K562 (cell line): ENCODE measurements at regions not wholly inside any gene's neighbourhood (a gene's known extent, or its start where the extent isn't known, plus 50 kb on each side); places are given as distances from the start of the nearest gene placed in this dataset.

Experiments
- ATAC-seq: fragments of 200-7000 bp; cut with Tn5 transposase; 3 replicates; pipeline ENCODE4 v1.9.1; 2020; ENCODE audit warnings: moderate library complexity
- BruUV-seq: library from RNA; stranded (reverse); fragments of 400-500 nt; replicated peaks from 2 replicates; lab custom pipeline; 2021; lab: Mats Ljungman, UMichigan
- CTCF ChIA-PET: fragments of 300-600 bp; formaldehyde crosslinking; extraction: SDS; loops from one replicate; lab custom pipeline; 2021; ENCODE audit warnings: low intra/inter-chr PET ratio; lab: Yijun Ruan, JAX
- POLR2A ChIA-PET: fragments of 300-600, 350-650 bp; sonication (Branson Sonifier 250); formaldehyde crosslinking; extraction: SDS; loops from one replicate; lab custom pipeline; 2021; ENCODE audit warnings: antibody characterized with exemption, inconsistent platforms; lab: Yijun Ruan, JAX
- DNase-seq, 4 experiments: peaks; one replicate each; pipeline versions ENCODE4 v3.0.0 to v3.0.0-alpha.2; 2011 to 2018; ENCODE audit warnings: low spot score in 3 of 4, mixed read lengths in 3 of 4; ENCODE audit errors: extremely low read depth in 1 of 4
- FAIRE-seq: peaks from 2 replicates; lab custom pipeline; 2011; peaks lifted over from hg19 to GRCh38; lab: Jason Lieb, UNC
- H2AFZ ChIP-seq: 2 replicates; pipeline ENCODE4 v1.6.0; 2011; ENCODE audit warnings: low read depth, low read length, control low read depth, inconsistent platforms
- H3K27ac ChIP-seq: fragments of 200-600 bp; 3 replicates; pipeline ENCODE4 v1.8.0; 2011; ENCODE audit warnings: low read depth, mild to moderate bottlenecking, control low read depth, inconsistent platforms, low read length, moderate library complexity, mixed read lengths; ENCODE audit errors: extremely low read depth
- H3K27me3 ChIP-seq, 2 experiments: fragments of 300-600 bp in 1 of 2; 2 replicates in 1 of 2; 3 replicates in 1 of 2; pipeline versions ENCODE4 v1.6.0 to v1.8.0; 2011; ENCODE audit warnings: inconsistent platforms in 2 of 2, low read length in 2 of 2, mild to moderate bottlenecking in 1 of 2, mixed read lengths in 1 of 2, moderate library complexity in 1 of 2; ENCODE audit not compliant: control insufficient read depth in 2 of 2, insufficient read depth in 2 of 2
- H3K36me3 ChIP-seq: fragments of 300-600 bp; 3 replicates; pipeline ENCODE4 v1.8.0; 2011; ENCODE audit warnings: mild to moderate bottlenecking, low read length, inconsistent platforms; ENCODE audit not compliant: control insufficient read depth, insufficient read depth
- H3K4me1 ChIP-seq, 2 experiments: fragments of 200-600 bp in 1 of 2; replicated peaks in 1 of 2; 2 replicates in 1 of 2; 3 replicates in 1 of 2; pipeline versions ENCODE4 v1.5.1 to v1.8.0; 2011; ENCODE audit warnings: inconsistent platforms in 2 of 2, low read length in 2 of 2, mild to moderate bottlenecking in 1 of 2, mixed read lengths in 1 of 2, moderate library complexity in 1 of 2; ENCODE audit not compliant: control insufficient read depth in 2 of 2, insufficient read depth in 2 of 2
- H3K4me2 ChIP-seq: 2 replicates; pipeline ENCODE4 v1.6.1; 2011; ENCODE audit warnings: low read length, control low read depth, inconsistent platforms, mixed read lengths; ENCODE audit not compliant: insufficient read depth
- H3K4me3 ChIP-seq: fragments of 200-600 bp; sonication (generic), shearing (Covaris generic); 2 replicates; pipeline ENCODE4 v1.5.1; 2016; ENCODE audit warnings: control low read depth, inconsistent platforms
- H3K79me2 ChIP-seq: fragments of 200-600 bp; 3 replicates; pipeline ENCODE4 v1.8.0; 2011; ENCODE audit warnings: low read length, inconsistent platforms; ENCODE audit not compliant: control insufficient read depth, insufficient read depth
- H3K9ac ChIP-seq, 2 experiments: 2 replicates each; pipeline versions ENCODE4 v1.6.0 to v1.6.1; 2011; ENCODE audit warnings: low read depth in 2 of 2, low read length in 2 of 2, control low read depth in 1 of 2, inconsistent platforms in 1 of 2, mild to moderate bottlenecking in 1 of 2, mixed read lengths in 1 of 2; ENCODE audit not compliant: insufficient read depth in 1 of 2
- H3K9me1 ChIP-seq: one replicate; pipeline ENCODE4 v1.6.0; 2011; ENCODE audit warnings: inconsistent platforms, mild to moderate bottlenecking, low read length, moderate library complexity; ENCODE audit not compliant: control insufficient read depth, insufficient read depth
- H3K9me3 ChIP-seq: replicated peaks from 2 replicates; pipeline ENCODE4 v1.5.1; 2011; ENCODE audit warnings: low read depth, low read length, inconsistent platforms; ENCODE audit not compliant: control insufficient read depth, insufficient read depth
- H4K20me1 ChIP-seq: replicated peaks from 2 replicates; pipeline ENCODE4 v1.6.1; 2011; ENCODE audit warnings: low read length, inconsistent platforms, mixed read lengths; ENCODE audit not compliant: control insufficient read depth, insufficient read depth
- BRD9 ChIP-seq: fragments of 450-650 bp; IDR thresholded peaks from 2 replicates; pipeline ENCODE4 v1.6.1; 2018; ENCODE audit warnings: low read depth; ENCODE audit not compliant: partially characterized antibody
- CBX5 ChIP-seq: IDR thresholded peaks from 2 replicates; pipeline ENCODE4 v1.6.1; 2014; ENCODE audit warnings: low read depth, borderline replicate concordance
- FOXA1 ChIP-seq: fragments of 450-650 bp; IDR thresholded peaks from 2 replicates; pipeline ENCODE4 v1.6.1; 2016; ENCODE audit warnings: mild to moderate bottlenecking, borderline replicate concordance
- FOXM1 ChIP-seq, 2 experiments: fragments of 450-650 bp in 1 of 2; sonication (generic) in 1 of 2; formaldehyde crosslinking in 1 of 2; IDR thresholded peaks; 2 replicates each; pipeline versions ENCODE4 v1.6.1 to v1.9.0; 2017 to 2022; ENCODE audit warnings: low read depth in 2 of 2, mild to moderate bottlenecking in 2 of 2, missing genetic modification reagents in 1 of 2, moderate library complexity in 1 of 2
- GATAD2A ChIP-seq: fragments of 450-650 bp; IDR thresholded peaks from 2 replicates; pipeline ENCODE4 v1.6.1; 2017
- GTF2A2 ChIP-seq: IDR thresholded peaks from 2 replicates; pipeline ENCODE4 v1.6.1; 2016; ENCODE audit warnings: mild to moderate bottlenecking, missing genetic modification characterization, missing compliant biosample characterization
- NCOA2 ChIP-seq, 2 experiments: fragments of 450-650 bp; IDR thresholded peaks; 2 replicates each; pipeline ENCODE4 v1.6.1; 2018; ENCODE audit warnings: mild to moderate bottlenecking in 2 of 2, moderate library complexity in 1 of 2; ENCODE audit not compliant: partially characterized antibody in 2 of 2
- POU5F1 ChIP-seq: fragments of 150-350 bp; IDR thresholded peaks from 2 replicates; pipeline ENCODE4 v1.6.1; 2014; ENCODE audit warnings: borderline replicate concordance, low read length, low read depth, mild to moderate bottlenecking; ENCODE audit not compliant: partially characterized antibody
- RFX1 ChIP-seq: fragments of 450-650 bp; IDR thresholded peaks from 2 replicates; pipeline ENCODE4 v1.6.1; 2016; ENCODE audit warnings: mild to moderate bottlenecking, moderate library complexity
- SP2 ChIP-seq: IDR thresholded peaks from 2 replicates; pipeline ENCODE4 v1.6.1; 2011; ENCODE audit warnings: mild to moderate bottlenecking, low read depth, low read length, moderate library complexity; ENCODE audit not compliant: poor library complexity, severe bottlenecking; ENCODE audit errors: extremely low read depth
- TSC22D4 ChIP-seq: fragments of 450-650 bp; IDR thresholded peaks from 2 replicates; pipeline ENCODE4 v1.6.1; 2016; ENCODE audit warnings: missing genetic modification characterization, missing biosample characterization, control low read depth
- ZNF24 ChIP-seq: fragments of 450-650 bp; IDR thresholded peaks from 2 replicates; pipeline ENCODE4 v1.6.1; 2016
- ZNF766 ChIP-seq: fragments of 200-800 bp; sonication (Bioruptor generic); conservative IDR thresholded peaks from 2 replicates; pipeline ENCODE4 v1.6.1; 2016; ENCODE audit warnings: missing genetic modification characterization, missing compliant biosample characterization
- WGBS: fragments of 100-300 bp; shearing (Covaris generic); methylation state at CpG from one replicate; pipeline ENCODE4 v1.1.6; 2016; ENCODE audit warnings: low coverage, mixed read lengths; ENCODE audit not compliant: insufficient coverage; ENCODE audit errors: missing lambda C conversion rate; 5-methylcytosine and 5-hydroxymethylcytosine counted together
- in situ Hi-C: fragments of 300-500 bp; cut with MboI; formaldehyde crosslinking; loops from 4 replicates; pipeline ENCODE4 v1.15.0; 2018; ENCODE audit warnings: inconsistent platforms, mixed read lengths
- intact Hi-C: fragments of 100-400 bp; cut with micrococcal nuclease; formaldehyde crosslinking; loops from 2 replicates; pipeline ENCODE4 v1.14.2; 2022
- TF ChIP-seq, protein P1 (sequence below): IDR thresholded peaks from 2 replicates; pipeline ENCODE4 v1.6.1; 2014; ENCODE audit warnings: antibody characterized with exemption
- TF ChIP-seq, protein P2 (sequence below): fragments of 250-450 bp; sonication (Bioruptor Pico); IDR thresholded peaks from 2 replicates; pipeline ENCODE4 v1.4.0; 2020
- TF ChIP-seq, protein P3 (sequence below): fragments of 250-450 bp; sonication (Bioruptor Pico); IDR thresholded peaks from 2 replicates; pipeline ENCODE4 v1.8.0; 2021; ENCODE audit warnings: mild to moderate bottlenecking, moderate library complexity

DNA sequence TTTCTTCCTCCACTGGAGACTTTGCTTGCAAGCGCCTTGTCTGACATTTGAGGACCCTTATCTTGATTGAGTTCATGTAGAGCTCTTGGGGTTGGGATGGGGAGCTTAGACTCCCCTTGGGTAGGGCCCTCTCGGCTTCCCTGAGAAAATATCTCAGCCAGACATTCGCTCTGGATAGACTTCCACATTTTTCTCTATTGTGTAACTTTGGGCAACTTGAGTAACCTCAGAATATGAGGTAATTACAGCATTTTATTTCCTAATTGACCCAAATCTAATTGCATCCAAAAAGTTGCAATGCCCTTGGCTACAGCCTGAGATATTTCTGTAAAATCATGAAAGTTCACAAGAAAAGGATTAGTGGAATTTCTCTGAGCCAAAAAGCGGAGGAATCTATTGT, 102.8 kb upstream of the MXRA5 start:
- CTCF ChIA-PET: no interaction called here
- Histone ChIP-seq H3K4me1 (no peaks in the 10 kb centered on the region), H3K9me1 (no peaks in the 10 kb centered on the region), H3K9me3 (no peaks in the 10 kb centered on the region), H3K9ac (no peak overlapping the region), H3K36me3 (no peaks in the 10 kb centered on the region), H3K27ac (no peak overlapping the region), H2AFZ (no peak overlapping the region), H3K27me3 (no peaks in the 10 kb centered on the region), H3K4me2 (no peak overlapping the region), H4K20me1 (no peaks in the 10 kb centered on the region), H3K79me2 (no peaks in the 10 kb centered on the region), H3K4me3 (no peak overlapping the region)
- intact Hi-C loops (no loop called here), in situ Hi-C loops (no loop called here)
- WGBS: 0% methylated on average over 4 of the region's 4 CpGs
- no TSS peak for BruUV-seq
- no peak for FAIRE-seq
- no peak for DNase-seq
- no peak for ATAC-seq
- POLR2A ChIA-PET: no interaction called here
- TF ChIP-seq GATAD2A (no peak), FOXM1 (IDR thresholded peaks at IDR 0.05; ENCODE audit: low read depth) (no peak), FOXM1 (CRISPR knock-in tag; IDR thresholded peaks at IDR 0.05; ENCODE audit: low read depth) (no peak), FOXA1 (no peak), BRD9 (no peak), CBX5 (no peak), NCOA2 (IDR thresholded peaks at IDR 0.05; ENCODE audit: partially characterized antibody in 2 of 2) (no peak), POU5F1 (no peak), GTF2A2 (no peak), ZNF766 (CRISPR knock-in tag) (no peak), RFX1 (no peak), TSC22D4 (tag) (no peak), SP2 (no peak), ZNF24 (no peak)
- TF ChIP-seq, protein P1, sequence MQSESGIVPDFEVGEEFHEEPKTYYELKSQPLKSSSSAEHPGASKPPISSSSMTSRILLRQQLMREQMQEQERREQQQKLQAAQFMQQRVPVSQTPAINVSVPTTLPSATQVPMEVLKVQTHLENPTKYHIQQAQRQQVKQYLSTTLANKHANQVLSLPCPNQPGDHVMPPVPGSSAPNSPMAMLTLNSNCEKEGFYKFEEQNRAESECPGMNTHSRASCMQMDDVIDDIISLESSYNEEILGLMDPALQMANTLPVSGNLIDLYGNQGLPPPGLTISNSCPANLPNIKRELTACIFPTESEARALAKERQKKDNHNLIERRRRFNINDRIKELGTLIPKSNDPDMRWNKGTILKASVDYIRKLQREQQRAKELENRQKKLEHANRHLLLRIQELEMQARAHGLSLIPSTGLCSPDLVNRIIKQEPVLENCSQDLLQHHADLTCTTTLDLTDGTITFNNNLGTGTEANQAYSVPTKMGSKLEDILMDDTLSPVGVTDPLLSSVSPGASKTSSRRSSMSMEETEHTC: no peak
- TF ChIP-seq, protein P2, sequence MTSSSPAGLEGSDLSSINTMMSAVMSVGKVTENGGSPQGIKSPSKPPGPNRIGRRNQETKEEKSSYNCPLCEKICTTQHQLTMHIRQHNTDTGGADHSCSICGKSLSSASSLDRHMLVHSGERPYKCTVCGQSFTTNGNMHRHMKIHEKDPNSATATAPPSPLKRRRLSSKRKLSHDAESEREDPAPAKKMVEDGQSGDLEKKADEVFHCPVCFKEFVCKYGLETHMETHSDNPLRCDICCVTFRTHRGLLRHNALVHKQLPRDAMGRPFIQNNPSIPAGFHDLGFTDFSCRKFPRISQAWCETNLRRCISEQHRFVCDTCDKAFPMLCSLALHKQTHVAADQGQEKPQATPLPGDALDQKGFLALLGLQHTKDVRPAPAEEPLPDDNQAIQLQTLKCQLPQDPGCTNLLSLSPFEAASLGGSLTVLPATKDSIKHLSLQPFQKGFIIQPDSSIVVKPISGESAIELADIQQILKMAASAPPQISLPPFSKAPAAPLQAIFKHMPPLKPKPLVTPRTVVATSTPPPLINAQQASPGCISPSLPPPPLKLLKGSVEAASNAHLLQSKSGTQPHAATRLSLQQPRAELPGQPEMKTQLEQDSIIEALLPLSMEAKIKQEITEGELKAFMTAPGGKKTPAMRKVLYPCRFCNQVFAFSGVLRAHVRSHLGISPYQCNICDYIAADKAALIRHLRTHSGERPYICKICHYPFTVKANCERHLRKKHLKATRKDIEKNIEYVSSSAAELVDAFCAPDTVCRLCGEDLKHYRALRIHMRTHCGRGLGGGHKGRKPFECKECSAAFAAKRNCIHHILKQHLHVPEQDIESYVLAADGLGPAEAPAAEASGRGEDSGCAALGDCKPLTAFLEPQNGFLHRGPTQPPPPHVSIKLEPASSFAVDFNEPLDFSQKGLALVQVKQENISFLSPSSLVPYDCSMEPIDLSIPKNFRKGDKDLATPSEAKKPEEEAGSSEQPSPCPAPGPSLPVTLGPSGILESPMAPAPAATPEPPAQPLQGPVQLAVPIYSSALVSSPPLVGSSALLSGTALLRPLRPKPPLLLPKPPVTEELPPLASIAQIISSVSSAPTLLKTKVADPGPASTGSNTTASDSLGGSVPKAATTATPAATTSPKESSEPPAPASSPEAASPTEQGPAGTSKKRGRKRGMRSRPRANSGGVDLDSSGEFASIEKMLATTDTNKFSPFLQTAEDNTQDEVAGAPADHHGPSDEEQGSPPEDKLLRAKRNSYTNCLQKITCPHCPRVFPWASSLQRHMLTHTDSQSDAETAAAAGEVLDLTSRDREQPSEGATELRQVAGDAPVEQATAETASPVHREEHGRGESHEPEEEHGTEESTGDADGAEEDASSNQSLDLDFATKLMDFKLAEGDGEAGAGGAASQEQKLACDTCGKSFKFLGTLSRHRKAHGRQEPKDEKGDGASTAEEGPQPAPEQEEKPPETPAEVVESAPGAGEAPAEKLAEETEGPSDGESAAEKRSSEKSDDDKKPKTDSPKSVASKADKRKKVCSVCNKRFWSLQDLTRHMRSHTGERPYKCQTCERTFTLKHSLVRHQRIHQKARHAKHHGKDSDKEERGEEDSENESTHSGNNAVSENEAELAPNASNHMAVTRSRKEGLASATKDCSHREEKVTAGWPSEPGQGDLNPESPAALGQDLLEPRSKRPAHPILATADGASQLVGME (CRISPR knock-in tag): no peak
- TF ChIP-seq, protein P3, sequence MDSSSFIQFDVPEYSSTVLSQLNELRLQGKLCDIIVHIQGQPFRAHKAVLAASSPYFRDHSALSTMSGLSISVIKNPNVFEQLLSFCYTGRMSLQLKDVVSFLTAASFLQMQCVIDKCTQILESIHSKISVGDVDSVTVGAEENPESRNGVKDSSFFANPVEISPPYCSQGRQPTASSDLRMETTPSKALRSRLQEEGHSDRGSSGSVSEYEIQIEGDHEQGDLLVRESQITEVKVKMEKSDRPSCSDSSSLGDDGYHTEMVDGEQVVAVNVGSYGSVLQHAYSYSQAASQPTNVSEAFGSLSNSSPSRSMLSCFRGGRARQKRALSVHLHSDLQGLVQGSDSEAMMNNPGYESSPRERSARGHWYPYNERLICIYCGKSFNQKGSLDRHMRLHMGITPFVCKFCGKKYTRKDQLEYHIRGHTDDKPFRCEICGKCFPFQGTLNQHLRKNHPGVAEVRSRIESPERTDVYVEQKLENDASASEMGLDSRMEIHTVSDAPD: no peak
